NCI-H2107 treated with DMSO at 0.1 percent for 48 hours (cell line): ENCODE measurements at regions not wholly inside any gene's neighbourhood (a gene's known extent, or its start where the extent isn't known, plus 50 kb on each side); places are given as distances from the start of the nearest gene placed in this dataset.
"Not testable (repeated sequence)": the region's sequence is repeated elsewhere in the genome, so short reads cannot be mapped to it uniquely, and the experiment has no call there.

Source experiments
- DNase-seq: peaks from one replicate; lab custom pipeline; 2025; ENCODE audit not compliant: unreplicated experiment; lab: John Stamatoyannopoulos, UW

GRCh38 chr17:73835605-73836004 is 191.4 kb upstream of the SDK2 start:
- no peak for DNase-seq

- DNase-seq: no peak
Observed at GRCh38 chr17:73838815-73839214, 194.6 kb upstream of the SDK2 start.

- DNase-seq: no peak
Observed at GRCh38 chr17:73840829-73841228, 196.6 kb upstream of the SDK2 start.

- peak; percentile 49 for DNase-seq
Observed at GRCh38 chr17:73841431-73842060, 197.3 kb upstream of the SDK2 start.

- DNase-seq: no peak
Observed at GRCh38 chr17:73847952-73848351, 203.7 kb upstream of the SDK2 start.

- no peak for DNase-seq
Observed at GRCh38 chr17:73850426-73850825, 206.2 kb upstream of the SDK2 start.

- no peak for DNase-seq
Observed at GRCh38 chr17:73851091-73851490, 206.8 kb upstream of the SDK2 start.

GRCh38 chr17:73851921-73852320 is 207.7 kb upstream of the SDK2 start:
- no peak for DNase-seq

GRCh38 chr17:73855720-73856333 is 211.6 kb upstream of the SDK2 start:
- no peak for DNase-seq

- DNase-seq: no peak
Observed at GRCh38 chr17:73856556-73856955, 212.3 kb upstream of the SDK2 start.

- DNase-seq: not testable (repeated sequence)
Observed at GRCh38 chr17:73859439-73860008, 215.3 kb upstream of the SDK2 start.

- no peak for DNase-seq
Observed at GRCh38 chr17:73861543-73861942, 217.3 kb upstream of the SDK2 start.

- no peak for DNase-seq
Observed at GRCh38 chr17:73863761-73864535, 219.7 kb upstream of the SDK2 start.

GRCh38 chr17:73865831-73866230 is 221.6 kb upstream of the SDK2 start:
- DNase-seq: no peak

- DNase-seq: no peak
Observed at GRCh38 chr17:73867056-73867455, 222.8 kb upstream of the SDK2 start.

- DNase-seq: no peak
Observed at GRCh38 chr17:73870068-73870467, 225.8 kb upstream of the SDK2 start.

GRCh38 chr17:73870473-73870872 is 226.2 kb upstream of the SDK2 start:
- DNase-seq: no peak

- DNase-seq: no peak
Observed at GRCh38 chr17:73872816-73873215, 228.6 kb upstream of the SDK2 start.

GRCh38 chr17:73874008-73874720 is 229.9 kb upstream of the SDK2 start:
- no peak for DNase-seq

- DNase-seq: no peak
Observed at GRCh38 chr17:73875346-73875745, 231.1 kb upstream of the SDK2 start.

GRCh38 chr17:73877962-73878361 is 233.7 kb upstream of the SDK2 start:
- DNase-seq: no peak
